Neural cell (in vitro differentiated cells): ENCODE measurements at regions not wholly inside any gene's neighbourhood (a gene's known extent, or its start where the extent isn't known, plus 50 kb on each side); places are given as distances from the start of the nearest gene placed in this dataset.

Experiments
- H2AFZ ChIP-seq: fragments of 200-600, 300-800 bp; sonication (generic), shearing (Covaris generic); 2 replicates; pipeline ENCODE4 v1.6.0; 2014; ENCODE audit warnings: low read depth, mild to moderate bottlenecking, antibody characterized with exemption, low read length, moderate library complexity
- H3F3A ChIP-seq: fragments of 200-600 bp; shearing (Covaris generic); 2 replicates; pipeline ENCODE4 v1.6.1; 2016; ENCODE audit warnings: mild to moderate bottlenecking, moderate library complexity, mixed read lengths, antibody characterized with exemption, low read length; ENCODE audit not compliant: insufficient read depth, poor library complexity, severe bottlenecking
- H3K27ac ChIP-seq: fragments of 200-600, 300-800 bp; sonication (generic), shearing (Covaris generic); 2 replicates; pipeline ENCODE4 v1.5.1; 2014; ENCODE audit warnings: mild to moderate bottlenecking, low read length, moderate library complexity
- H3K27me3 ChIP-seq: fragments of 300-800, 200-600 bp; sonication (generic), shearing (Covaris generic); 2 replicates; pipeline ENCODE4 v1.6.0; 2014; ENCODE audit warnings: mild to moderate bottlenecking, low read depth, low read length, moderate library complexity; ENCODE audit not compliant: insufficient read depth
- H3K36me3 ChIP-seq: fragments of 300-800, 200-600 bp; sonication (generic), shearing (Covaris generic); 2 replicates; pipeline ENCODE4 v1.5.1; 2014; ENCODE audit warnings: mild to moderate bottlenecking, antibody characterized with exemption, low read length, moderate library complexity; ENCODE audit not compliant: insufficient read depth
- H3K4me2 ChIP-seq: fragments of 300-800, 200-600 bp; sonication (generic), shearing (Covaris generic); 2 replicates; pipeline ENCODE4 v1.6.0; 2014; ENCODE audit warnings: mild to moderate bottlenecking, low read length
- H3K4me3 ChIP-seq: fragments of 300-800, 200-600 bp; sonication (generic), shearing (Covaris generic); 2 replicates; pipeline ENCODE4 v1.5.1; 2014; ENCODE audit warnings: mild to moderate bottlenecking, low read length, moderate library complexity
- H3K79me2 ChIP-seq: fragments of 200-600 bp; shearing (Covaris generic); replicated peaks from 2 replicates; pipeline ENCODE4 v1.6.0; 2014; ENCODE audit warnings: mild to moderate bottlenecking, low read length, moderate library complexity; ENCODE audit not compliant: insufficient read depth
- H3K9ac ChIP-seq: fragments of 300-800, 200-600 bp; sonication (generic), shearing (Covaris generic); 2 replicates; pipeline ENCODE4 v1.6.1; 2016; ENCODE audit warnings: mild to moderate bottlenecking, low read length, mixed read lengths
- H3K9me2 ChIP-seq: fragments of 200-600 bp; shearing (Covaris generic); 2 replicates; pipeline ENCODE4 v1.6.1; 2016; ENCODE audit warnings: mild to moderate bottlenecking, low read length, mixed read lengths; ENCODE audit not compliant: insufficient read depth
- H3K9me3 ChIP-seq: fragments of 200-600, 300-800 bp; sonication (generic), shearing (Covaris generic); 2 replicates; pipeline ENCODE4 v1.6.1; 2016; ENCODE audit warnings: mild to moderate bottlenecking, mixed run types, low read length, moderate library complexity, mixed read lengths
- H4K20me1 ChIP-seq: fragments of 200-600 bp; shearing (Covaris generic); 2 replicates; pipeline ENCODE4 v1.6.1; 2016; ENCODE audit warnings: mild to moderate bottlenecking, mixed run types; ENCODE audit not compliant: insufficient read depth
- EP300 ChIP-seq: fragments of 450-650 bp; conservative IDR thresholded peaks from 2 replicates; pipeline ENCODE4 v1.6.1; 2014; ENCODE audit warnings: antibody characterized with exemption, mild to moderate bottlenecking, moderate library complexity; ENCODE audit not compliant: poor library complexity, severe bottlenecking
- EZH2 ChIP-seq: fragments of 200-600, 300-800 bp; shearing (Covaris generic), sonication (generic); IDR thresholded peaks from 2 replicates; pipeline ENCODE4 v1.6.1; 2014; ENCODE audit warnings: antibody characterized with exemption, low read length, borderline replicate concordance, mild to moderate bottlenecking; ENCODE audit not compliant: insufficient read depth, poor library complexity, severe bottlenecking
- MXI1 ChIP-seq: fragments of 450-650 bp; conservative IDR thresholded peaks from 2 replicates; pipeline ENCODE4 v1.6.1; 2014; ENCODE audit warnings: antibody characterized with exemption, mild to moderate bottlenecking; ENCODE audit not compliant: poor library complexity, severe bottlenecking
- POLR2AphosphoS5 ChIP-seq: IDR thresholded peaks from 2 replicates; pipeline ENCODE4 v1.6.1; 2012
- RAD21 ChIP-seq: fragments of 450-650 bp; conservative IDR thresholded peaks from 2 replicates; pipeline ENCODE4 v1.6.1; 2014; ENCODE audit warnings: antibody characterized with exemption, mild to moderate bottlenecking, moderate library complexity
- SMC3 ChIP-seq: fragments of 450-650 bp; conservative IDR thresholded peaks from 2 replicates; pipeline ENCODE4 v1.6.1; 2014; ENCODE audit warnings: antibody characterized with exemption, mild to moderate bottlenecking, moderate library complexity; ENCODE audit not compliant: poor library complexity
- TAF1 ChIP-seq: IDR thresholded peaks from 2 replicates; pipeline ENCODE4 v1.6.1; 2012; ENCODE audit warnings: low read depth
- TF ChIP-seq, protein P1 (sequence below): IDR thresholded peaks from 2 replicates; pipeline ENCODE4 v1.6.1; 2012; ENCODE audit warnings: borderline replicate concordance
- TF ChIP-seq, protein P2 (sequence below): fragments of 450-650 bp; IDR thresholded peaks from 2 replicates; pipeline ENCODE4 v1.5.1; 2014; ENCODE audit warnings: antibody characterized with exemption, mild to moderate bottlenecking, moderate library complexity; ENCODE audit not compliant: poor library complexity, severe bottlenecking

DNA sequence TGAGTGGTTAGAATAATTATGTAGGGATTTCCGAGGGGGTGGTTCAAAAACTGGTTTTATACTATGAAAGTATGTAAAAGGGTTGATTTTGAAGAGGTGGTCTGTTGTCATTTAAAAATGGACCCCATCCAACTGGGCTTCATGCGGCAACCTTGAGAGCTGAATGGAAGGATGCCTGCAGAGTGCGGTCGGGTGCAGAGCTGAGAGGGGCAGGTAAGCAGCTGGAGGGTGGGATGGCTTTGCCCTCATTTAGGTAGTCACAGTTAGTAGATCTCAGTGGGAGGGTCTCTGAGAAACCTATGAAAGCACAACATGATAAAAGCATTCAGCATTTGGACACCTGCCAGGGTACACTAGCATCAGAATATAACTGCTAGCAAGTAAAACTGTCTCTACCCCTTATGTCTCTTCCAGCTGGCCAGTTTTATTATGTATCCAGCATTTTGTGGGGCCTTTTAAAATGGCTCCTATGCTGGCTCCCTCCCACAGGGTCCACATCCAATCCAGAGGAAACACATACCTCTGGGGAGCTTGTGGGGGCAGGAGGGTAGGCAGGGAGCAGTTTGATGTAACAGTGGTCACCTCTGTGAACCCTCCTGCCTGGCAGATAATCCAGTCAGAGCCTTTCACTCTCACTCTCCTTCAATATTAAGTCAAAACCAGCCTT lies 75.9 kb upstream of the MAGI2 start:
- Histone ChIP-seq H3K9me3 (no peaks in the 10 kb centered on the region), H2AFZ (no peak overlapping the region), H3K79me2 (no peaks in the 10 kb centered on the region), H3K27ac (no peak overlapping the region), H3K4me2 (no peak overlapping the region), H3K27me3 (no peaks in the 10 kb centered on the region), H3K36me3 (no peaks in the 10 kb centered on the region), H3K4me3 (no peak overlapping the region), H3F3A (no peaks in the 10 kb centered on the region), H4K20me1 (no peaks in the 10 kb centered on the region), H3K9me2 (no peaks in the 10 kb centered on the region), H3K9ac (no peak overlapping the region)
- no peak for TF ChIP-seq MXI1
- TF ChIP-seq TAF1: no peak
- TF ChIP-seq POLR2AphosphoS5: no peak
- no peak for TF ChIP-seq EZH2
- TF ChIP-seq, protein P1, sequence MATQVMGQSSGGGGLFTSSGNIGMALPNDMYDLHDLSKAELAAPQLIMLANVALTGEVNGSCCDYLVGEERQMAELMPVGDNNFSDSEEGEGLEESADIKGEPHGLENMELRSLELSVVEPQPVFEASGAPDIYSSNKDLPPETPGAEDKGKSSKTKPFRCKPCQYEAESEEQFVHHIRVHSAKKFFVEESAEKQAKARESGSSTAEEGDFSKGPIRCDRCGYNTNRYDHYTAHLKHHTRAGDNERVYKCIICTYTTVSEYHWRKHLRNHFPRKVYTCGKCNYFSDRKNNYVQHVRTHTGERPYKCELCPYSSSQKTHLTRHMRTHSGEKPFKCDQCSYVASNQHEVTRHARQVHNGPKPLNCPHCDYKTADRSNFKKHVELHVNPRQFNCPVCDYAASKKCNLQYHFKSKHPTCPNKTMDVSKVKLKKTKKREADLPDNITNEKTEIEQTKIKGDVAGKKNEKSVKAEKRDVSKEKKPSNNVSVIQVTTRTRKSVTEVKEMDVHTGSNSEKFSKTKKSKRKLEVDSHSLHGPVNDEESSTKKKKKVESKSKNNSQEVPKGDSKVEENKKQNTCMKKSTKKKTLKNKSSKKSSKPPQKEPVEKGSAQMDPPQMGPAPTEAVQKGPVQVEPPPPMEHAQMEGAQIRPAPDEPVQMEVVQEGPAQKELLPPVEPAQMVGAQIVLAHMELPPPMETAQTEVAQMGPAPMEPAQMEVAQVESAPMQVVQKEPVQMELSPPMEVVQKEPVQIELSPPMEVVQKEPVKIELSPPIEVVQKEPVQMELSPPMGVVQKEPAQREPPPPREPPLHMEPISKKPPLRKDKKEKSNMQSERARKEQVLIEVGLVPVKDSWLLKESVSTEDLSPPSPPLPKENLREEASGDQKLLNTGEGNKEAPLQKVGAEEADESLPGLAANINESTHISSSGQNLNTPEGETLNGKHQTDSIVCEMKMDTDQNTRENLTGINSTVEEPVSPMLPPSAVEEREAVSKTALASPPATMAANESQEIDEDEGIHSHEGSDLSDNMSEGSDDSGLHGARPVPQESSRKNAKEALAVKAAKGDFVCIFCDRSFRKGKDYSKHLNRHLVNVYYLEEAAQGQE: no peak
- TF ChIP-seq SMC3: no peak
- TF ChIP-seq, protein P2, sequence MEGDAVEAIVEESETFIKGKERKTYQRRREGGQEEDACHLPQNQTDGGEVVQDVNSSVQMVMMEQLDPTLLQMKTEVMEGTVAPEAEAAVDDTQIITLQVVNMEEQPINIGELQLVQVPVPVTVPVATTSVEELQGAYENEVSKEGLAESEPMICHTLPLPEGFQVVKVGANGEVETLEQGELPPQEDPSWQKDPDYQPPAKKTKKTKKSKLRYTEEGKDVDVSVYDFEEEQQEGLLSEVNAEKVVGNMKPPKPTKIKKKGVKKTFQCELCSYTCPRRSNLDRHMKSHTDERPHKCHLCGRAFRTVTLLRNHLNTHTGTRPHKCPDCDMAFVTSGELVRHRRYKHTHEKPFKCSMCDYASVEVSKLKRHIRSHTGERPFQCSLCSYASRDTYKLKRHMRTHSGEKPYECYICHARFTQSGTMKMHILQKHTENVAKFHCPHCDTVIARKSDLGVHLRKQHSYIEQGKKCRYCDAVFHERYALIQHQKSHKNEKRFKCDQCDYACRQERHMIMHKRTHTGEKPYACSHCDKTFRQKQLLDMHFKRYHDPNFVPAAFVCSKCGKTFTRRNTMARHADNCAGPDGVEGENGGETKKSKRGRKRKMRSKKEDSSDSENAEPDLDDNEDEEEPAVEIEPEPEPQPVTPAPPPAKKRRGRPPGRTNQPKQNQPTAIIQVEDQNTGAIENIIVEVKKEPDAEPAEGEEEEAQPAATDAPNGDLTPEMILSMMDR: no peak
- no peak for TF ChIP-seq RAD21
- TF ChIP-seq EP300: no peak

DNA sequence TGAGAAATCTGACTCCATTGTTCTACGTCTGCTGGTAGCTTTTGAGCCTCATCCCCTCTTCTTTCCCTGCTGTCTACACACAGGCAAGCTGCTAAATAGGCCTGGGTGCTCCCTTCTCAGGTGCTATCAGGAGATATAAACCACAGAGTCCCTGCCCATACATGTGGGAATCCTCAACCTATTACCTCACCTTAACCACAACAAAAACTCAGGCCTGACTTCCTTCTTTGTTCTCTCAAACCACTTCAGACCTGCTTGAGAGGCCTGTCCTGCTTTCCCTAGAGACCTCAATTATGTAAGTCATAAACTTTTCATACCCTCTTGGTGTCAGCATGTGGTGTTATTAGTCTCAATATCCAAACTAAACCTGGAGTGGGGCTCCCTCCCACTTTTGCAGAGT lies 75.0 kb upstream of the MAGI2 start:
- no peak overlapping the region for H3K4me3 ChIP-seq
- H4K20me1 ChIP-seq: no peaks in the 10 kb centered on the region
- H3K79me2 ChIP-seq: no peaks in the 10 kb centered on the region
- H3K27ac ChIP-seq: no peak overlapping the region
- no peak for TF ChIP-seq EZH2
- no peak for TF ChIP-seq TAF1
- no peak for TF ChIP-seq SMC3
- TF ChIP-seq, protein P2: no peak
- no peak for TF ChIP-seq POLR2AphosphoS5
- no peak for TF ChIP-seq EP300
- no peak for TF ChIP-seq MXI1
- TF ChIP-seq RAD21: no peak
- TF ChIP-seq, protein P1: no peak
- H3K9me3 ChIP-seq: no peaks in the 10 kb centered on the region
- H3K36me3 ChIP-seq: no peaks in the 10 kb centered on the region
- no peak overlapping the region for H3K9ac ChIP-seq
- no peaks in the 10 kb centered on the region for H3K27me3 ChIP-seq
- H2AFZ ChIP-seq: no peak overlapping the region
- H3K4me2 ChIP-seq: no peak overlapping the region
- H3F3A ChIP-seq: no peaks in the 10 kb centered on the region
- no peaks in the 10 kb centered on the region for H3K9me2 ChIP-seq
